HG03039 (cell line): ENCODE measurements at regions not wholly inside any gene's neighbourhood (a gene's known extent, or its start where the extent isn't known, plus 50 kb on each side); places are given as distances from the start of the nearest gene placed in this dataset.

Source experiments
- ATAC-seq: cut with Tn5 transposase; IDR thresholded peaks from one replicate; pipeline ENCODE4 v1.9.1; 2021; ENCODE audit warnings: mild to moderate bottlenecking, moderate library complexity; ENCODE audit not compliant: unreplicated experiment

GRCh38 chr2:56613254-56613653, 429.5 kb downstream of the CCDC85A start:
- ATAC-seq = no peak

GRCh38 chr2:56613920-56614319, 430.1 kb downstream of the CCDC85A start:
- ATAC-seq = no peak

GRCh38 chr2:56615760-56616159, 432.0 kb downstream of the CCDC85A start:
- ATAC-seq = no peak

- no peak for ATAC-seq
Measured at GRCh38 chr2:56624181-56624580, 440.4 kb downstream of the CCDC85A start.

- ATAC-seq = no peak
Measured at GRCh38 chr2:56626927-56627326, 443.1 kb downstream of the CCDC85A start.

GRCh38 chr2:56630286-56630685, 446.5 kb downstream of the CCDC85A start:
- no peak for ATAC-seq

- ATAC-seq = no peak
Measured at GRCh38 chr2:56647997-56648396, 464.2 kb downstream of the CCDC85A start.

GRCh38 chr2:56648802-56649201, 465.0 kb downstream of the CCDC85A start:
- no peak for ATAC-seq

- ATAC-seq = no peak
Measured at GRCh38 chr2:56654936-56655335, 471.1 kb downstream of the CCDC85A start.

GRCh38 chr2:56656826-56657225, 473.0 kb downstream of the CCDC85A start:
- no peak for ATAC-seq

GRCh38 chr2:56666777-56667176, 483.0 kb downstream of the CCDC85A start:
- ATAC-seq = no peak

- no peak for ATAC-seq
Measured at GRCh38 chr2:56671973-56672569, 488.3 kb downstream of the CCDC85A start.

- no peak for ATAC-seq
Measured at GRCh38 chr2:56674084-56674483, 490.3 kb downstream of the CCDC85A start.

GRCh38 chr2:56676966-56677365, 493.2 kb downstream of the CCDC85A start:
- ATAC-seq = no peak

- no peak for ATAC-seq
Measured at GRCh38 chr2:56680971-56681631, 497.3 kb downstream of the CCDC85A start.

GRCh38 chr2:56681659-56682396, 498.0 kb downstream of the CCDC85A start:
- no peak for ATAC-seq

- no peak for ATAC-seq
Measured at GRCh38 chr2:56682397-56682760, 498.6 kb downstream of the CCDC85A start.

GRCh38 chr2:56684327-56684726, 500.5 kb downstream of the CCDC85A start:
- ATAC-seq = no peak

GRCh38 chr2:56685205-56685604, 501.4 kb downstream of the CCDC85A start:
- ATAC-seq = no peak

- ATAC-seq = no peak
Measured at GRCh38 chr2:56687169-56687568, 503.4 kb downstream of the CCDC85A start.

- ATAC-seq = no peak
Measured at GRCh38 chr2:56688661-56689060, 504.9 kb downstream of the CCDC85A start.

- ATAC-seq = no peak
Measured at GRCh38 chr2:56693501-56693900, 509.7 kb downstream of the CCDC85A start.
